KOPT-K1 (cell line): ENCODE measurements at regions not wholly inside any gene's neighbourhood (a gene's known extent, or its start where the extent isn't known, plus 50 kb on each side); places are given as distances from the start of the nearest gene placed in this dataset.
"Not testable (repeated sequence)": the region's sequence is repeated elsewhere in the genome, so short reads cannot be mapped to it uniquely, and the experiment has no call there.

ENCODE experiments used
- H3K27ac ChIP-seq: fragments of 200-600 bp; sonication (generic); 2 replicates; pipeline ENCODE4 v1.5.1; 2016; ENCODE audit warnings: antibody characterized with exemption, mild to moderate bottlenecking, low read depth, low read length; ENCODE audit not compliant: poor library complexity, severe bottlenecking
- H3K36me3 ChIP-seq: fragments of 200-600 bp; sonication (generic); 2 replicates; pipeline ENCODE4 v1.5.1; 2017; ENCODE audit warnings: antibody characterized with exemption, mild to moderate bottlenecking, low read length, moderate library complexity; ENCODE audit not compliant: insufficient read depth
- H3K9me3 ChIP-seq: fragments of 200-600 bp; sonication (generic); 2 replicates; pipeline ENCODE4 v1.5.1; 2017; ENCODE audit warnings: antibody characterized with exemption, low read length, mild to moderate bottlenecking; ENCODE audit not compliant: insufficient read depth, poor library complexity, severe bottlenecking

- Histone ChIP-seq H3K27ac (no peak overlapping the region), H3K36me3 (no peaks in the 10 kb centered on the region), H3K9me3 (peaks cover 5% of the 10 kb centered on the region)
Observed at GRCh38 chr17:20775331-20775730, 195.8 kb downstream of the CDRT15L2 start.

DNA sequence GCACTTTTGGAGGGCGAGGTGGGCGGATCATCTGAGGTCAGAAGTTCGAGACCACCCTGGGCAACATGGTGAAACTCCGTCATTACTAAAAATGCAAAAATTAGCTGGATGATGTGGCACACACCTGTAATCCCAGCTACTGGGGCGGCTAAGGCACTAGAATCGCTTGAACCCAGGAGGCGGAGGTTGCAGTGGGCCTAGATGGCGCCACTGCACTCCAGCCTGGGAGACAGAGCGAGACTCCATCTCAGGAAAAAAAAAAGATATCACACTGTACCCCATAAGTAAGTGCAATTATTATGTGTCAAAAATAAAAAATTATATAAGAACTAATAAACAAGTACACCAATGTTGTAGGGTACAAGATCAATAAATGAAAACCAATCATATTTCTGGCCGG lies 200.0 kb downstream of the CDRT15L2 start:
- Histone ChIP-seq H3K36me3 (no peaks in the 10 kb centered on the region), H3K27ac (no peak overlapping the region), H3K9me3 (no peaks in the 10 kb centered on the region)

DNA sequence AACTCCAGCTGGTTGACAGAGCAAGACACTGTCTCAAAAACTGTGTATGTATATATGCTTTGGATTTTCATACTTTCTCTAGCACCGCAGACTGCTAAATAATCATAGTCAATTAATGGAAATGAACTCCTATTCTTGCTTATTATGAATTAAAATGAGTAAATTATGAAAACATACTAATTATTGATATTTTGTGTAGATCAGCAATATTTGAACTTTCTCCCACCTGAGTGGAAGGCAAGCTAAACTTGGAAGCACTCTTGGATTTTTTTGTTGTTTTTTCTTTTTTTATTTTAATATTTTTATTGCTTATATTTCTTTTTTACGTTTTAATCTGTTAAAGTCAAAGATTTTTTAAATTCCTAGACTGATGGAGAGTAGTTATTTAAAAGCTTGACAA lies 201.7 kb downstream of the CDRT15L2 start:
- Histone ChIP-seq H3K9me3 (no peaks in the 10 kb centered on the region), H3K27ac (no peak overlapping the region), H3K36me3 (no peaks in the 10 kb centered on the region)

DNA sequence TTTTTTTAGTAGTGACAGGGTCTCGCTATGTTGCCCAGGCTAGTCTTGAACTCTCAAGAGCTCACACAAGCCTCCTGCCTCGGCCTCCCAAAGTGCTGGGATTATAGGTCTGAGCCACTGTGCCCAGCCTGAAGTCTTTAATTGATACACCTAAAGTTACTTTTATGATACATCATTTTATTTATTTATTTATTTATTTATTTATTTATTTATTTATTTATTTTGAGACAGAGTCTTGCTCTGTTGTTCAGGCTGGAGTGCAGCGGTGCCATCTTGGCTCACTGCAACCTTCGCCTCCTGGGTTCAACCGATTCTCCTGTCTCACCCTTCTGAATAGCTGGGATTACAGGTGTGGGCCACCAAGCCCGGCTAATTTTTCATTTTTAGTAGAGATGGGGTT lies 202.3 kb downstream of the CDRT15L2 start:
- H3K27ac ChIP-seq, H3K36me3 ChIP-seq, H3K9me3 ChIP-seq: not testable (repeated sequence)

GRCh38 chr17:20783091-20783490 lies 203.6 kb downstream of the CDRT15L2 start:
- Histone ChIP-seq H3K36me3 (no peaks in the 10 kb centered on the region), H3K9me3 (no peaks in the 10 kb centered on the region), H3K27ac (no peak overlapping the region)

GRCh38 chr17:20784100-20784665 lies 204.7 kb downstream of the CDRT15L2 start:
- Histone ChIP-seq H3K36me3 (no peaks in the 10 kb centered on the region), H3K9me3 (no peaks in the 10 kb centered on the region), H3K27ac (no peak overlapping the region)

GRCh38 chr17:20787281-20787680 lies 207.8 kb downstream of the CDRT15L2 start:
- H3K9me3 ChIP-seq = no peaks in the 10 kb centered on the region

DNA sequence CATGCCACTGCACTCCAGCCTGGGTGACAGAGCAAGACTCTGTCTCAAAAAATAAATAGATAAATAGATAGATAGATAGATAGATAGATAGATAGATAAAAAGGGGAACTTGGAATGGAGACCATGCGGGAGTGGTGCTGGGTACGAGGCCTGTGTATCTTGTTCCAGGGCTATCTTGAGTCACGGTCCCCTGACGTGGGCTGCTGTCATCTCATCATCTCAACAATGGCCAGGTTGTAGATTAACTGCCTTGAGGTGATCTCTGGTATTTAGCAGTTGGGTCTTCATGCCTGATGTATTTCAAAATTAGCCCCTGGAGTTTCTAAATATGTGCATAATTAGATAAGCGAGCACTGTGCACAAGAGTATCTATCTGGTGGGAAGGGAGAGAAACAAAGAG lies 212.1 kb downstream of the CDRT15L2 start:
- Histone ChIP-seq H3K27ac (no peak overlapping the region), H3K36me3 (no peaks in the 10 kb centered on the region), H3K9me3 (no peaks in the 10 kb centered on the region)

More at GRCh38 chr17:20787281-20787680, 207.8 kb downstream of the CDRT15L2 start:
- H3K27ac ChIP-seq = no peak overlapping the region
- H3K36me3 ChIP-seq = no peaks in the 10 kb centered on the region

GRCh38 chr17:20794532-20794931 lies 215.0 kb downstream of the CDRT15L2 start:
- H3K36me3 ChIP-seq, H3K9me3 ChIP-seq, H3K27ac ChIP-seq: not testable (repeated sequence)

GRCh38 chr17:20797292-20797691 lies 217.8 kb downstream of the CDRT15L2 start:
- Histone ChIP-seq H3K36me3 (no peaks in the 10 kb centered on the region), H3K27ac (no peak overlapping the region), H3K9me3 (no peaks in the 10 kb centered on the region)

DNA sequence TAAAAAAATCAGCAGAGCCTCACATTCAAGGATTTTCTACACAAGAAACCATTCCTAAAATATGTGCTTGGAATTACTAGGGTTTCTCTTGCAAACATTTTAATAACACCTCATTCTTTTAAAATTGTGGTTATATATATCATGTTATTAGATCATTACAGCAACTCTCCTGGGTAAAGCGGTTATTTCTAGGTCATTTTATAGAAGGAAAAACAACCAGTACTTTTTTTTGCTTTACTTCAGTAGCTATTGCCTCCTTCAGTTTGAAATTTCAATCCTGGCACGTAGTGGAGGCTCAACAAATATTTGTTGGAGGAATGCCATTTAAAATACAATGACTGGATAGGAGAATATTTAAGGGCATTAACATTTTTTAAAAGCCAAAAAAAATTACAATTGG lies 220.6 kb downstream of the CDRT15L2 start:
- Histone ChIP-seq H3K27ac (no peak overlapping the region), H3K9me3 (no peaks in the 10 kb centered on the region), H3K36me3 (no peaks in the 10 kb centered on the region)

GRCh38 chr17:20805751-20806150 lies 226.2 kb downstream of the CDRT15L2 start:
- Histone ChIP-seq H3K27ac (no peak overlapping the region), H3K36me3 (no peaks in the 10 kb centered on the region), H3K9me3 (peaks cover 7% of the 10 kb centered on the region)

DNA sequence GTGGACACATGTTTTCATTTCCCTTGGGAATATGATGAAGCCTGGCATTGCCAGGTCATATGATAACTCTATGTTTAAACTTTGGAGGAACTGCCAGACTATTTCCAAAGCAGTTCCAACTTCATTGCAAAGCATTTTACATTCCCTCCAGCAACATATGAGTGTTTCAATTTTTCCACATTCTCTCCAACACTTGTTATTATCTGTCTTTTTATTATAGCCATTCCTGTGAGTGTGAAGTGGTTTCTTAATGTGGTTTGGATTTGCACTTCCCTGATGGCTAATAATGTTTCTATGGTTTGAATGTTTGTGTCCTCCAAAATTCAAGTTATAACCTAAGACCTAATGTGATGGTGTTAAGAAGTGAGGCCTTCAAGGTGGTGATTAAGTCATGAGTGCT lies 228.0 kb downstream of the CDRT15L2 start:
- not testable (repeated sequence) for H3K27ac ChIP-seq, H3K9me3 ChIP-seq, H3K36me3 ChIP-seq

DNA sequence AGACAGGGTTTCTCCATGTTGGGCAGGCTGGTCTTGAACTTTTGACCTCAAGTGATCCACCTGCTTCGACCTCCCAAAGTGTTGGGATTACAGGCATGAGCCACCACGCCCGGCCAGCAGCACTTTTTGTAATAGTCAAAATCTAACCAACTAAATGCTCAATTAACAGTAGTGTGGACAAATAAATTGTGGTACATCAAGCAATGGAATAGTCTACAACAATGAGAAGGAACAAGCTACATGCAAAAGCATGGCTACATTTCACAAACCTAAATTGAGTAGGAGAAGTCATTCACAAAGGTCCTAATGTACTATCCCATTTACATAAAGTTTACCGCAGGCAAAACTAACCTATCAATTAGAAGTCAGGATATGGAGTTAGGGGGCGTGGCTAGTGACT lies 227.4 kb downstream of the USP22 start:
- not testable (repeated sequence) for H3K27ac ChIP-seq, H3K9me3 ChIP-seq, H3K36me3 ChIP-seq

DNA sequence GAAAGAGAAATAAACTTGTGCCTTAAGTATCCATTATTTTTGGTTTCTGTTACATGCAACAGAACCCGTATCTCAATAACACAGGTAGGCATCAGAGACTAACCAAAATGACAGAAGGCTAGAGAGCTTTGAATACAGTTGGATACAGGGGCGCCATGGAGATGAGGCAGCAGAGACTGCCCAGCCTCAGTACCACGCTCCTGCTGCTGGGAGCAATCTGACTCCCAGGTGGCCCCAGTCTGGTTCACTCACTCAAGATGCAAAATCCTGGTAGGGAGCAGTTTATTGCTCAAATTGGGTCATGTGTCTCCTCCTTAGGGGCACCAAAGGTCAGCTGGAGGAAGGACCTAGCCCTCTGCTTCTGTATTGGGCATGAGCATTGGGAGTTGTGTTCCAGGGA lies 218.9 kb downstream of the USP22 start:
- Histone ChIP-seq H3K27ac (no peak overlapping the region), H3K36me3 (no peaks in the 10 kb centered on the region), H3K9me3 (no peaks in the 10 kb centered on the region)

GRCh38 chr17:20825539-20825938 lies 217.3 kb downstream of the USP22 start:
- H3K36me3 ChIP-seq = no peaks in the 10 kb centered on the region
- H3K27ac ChIP-seq = no peak overlapping the region
- H3K9me3 ChIP-seq = no peaks in the 10 kb centered on the region

GRCh38 chr17:20840453-20840852 lies 202.4 kb downstream of the USP22 start:
- H3K36me3 ChIP-seq, H3K27ac ChIP-seq, H3K9me3 ChIP-seq: not testable (repeated sequence)
